Amygdala (tissue), 56 donors: ENCODE measurements at regions not wholly inside any gene's neighbourhood (a gene's known extent, or its start where the extent isn't known, plus 50 kb on each side); places are given as distances from the start of the nearest gene placed in this dataset.

Experiments
- DNase-seq, 56 donors: peaks; one replicate each; lab custom pipeline; 2025; lab: John Stamatoyannopoulos, UW

GRCh38 chr7:53697913-53698312, 662.5 kb downstream of the POM121L12 start:
- DNase-seq = no peak

- no peak for DNase-seq
Measured at GRCh38 chr7:53699215-53699837, 663.9 kb downstream of the POM121L12 start.

- no peak for DNase-seq
Measured at GRCh38 chr7:53719122-53719521, 683.7 kb downstream of the POM121L12 start.

GRCh38 chr7:53740971-53741370, 705.5 kb downstream of the POM121L12 start:
- DNase-seq = no peak

- DNase-seq = no peak
Measured at GRCh38 chr7:53743697-53744402, 708.4 kb downstream of the POM121L12 start.

- DNase-seq = no peak
Measured at GRCh38 chr7:53744403-53744760, 708.9 kb downstream of the POM121L12 start.

GRCh38 chr7:53756946-53757345, 721.5 kb downstream of the POM121L12 start:
- no peak for DNase-seq

GRCh38 chr7:53768186-53768585, 732.8 kb downstream of the POM121L12 start:
- no peak for DNase-seq

GRCh38 chr7:53771701-53772100, 736.3 kb downstream of the POM121L12 start:
- no peak for DNase-seq

GRCh38 chr7:53776323-53776722, 740.9 kb downstream of the POM121L12 start:
- no peak for DNase-seq

GRCh38 chr7:53789741-53790140, 752.4 kb upstream of the VSTM2A start:
- no peak for DNase-seq

GRCh38 chr7:53794816-53795215, 747.4 kb upstream of the VSTM2A start:
- DNase-seq = no peak

- no peak for DNase-seq
Measured at GRCh38 chr7:53800746-53801145, 741.4 kb upstream of the VSTM2A start.

- DNase-seq = no peak
Measured at GRCh38 chr7:53806119-53806518, 736.1 kb upstream of the VSTM2A start.

- no peak for DNase-seq
Measured at GRCh38 chr7:53811555-53812079, 730.6 kb upstream of the VSTM2A start.

GRCh38 chr7:53812135-53812534, 730.0 kb upstream of the VSTM2A start:
- DNase-seq = no peak

GRCh38 chr7:53835301-53835700, 706.9 kb upstream of the VSTM2A start:
- no peak for DNase-seq

GRCh38 chr7:53877688-53878087, 664.5 kb upstream of the VSTM2A start:
- DNase-seq = no peak

- no peak for DNase-seq
Measured at GRCh38 chr7:53900856-53901528, 641.2 kb upstream of the VSTM2A start.

- no peak for DNase-seq
Measured at GRCh38 chr7:53904355-53904754, 637.8 kb upstream of the VSTM2A start.

- no peak for DNase-seq
Measured at GRCh38 chr7:53917637-53918036, 624.5 kb upstream of the VSTM2A start.

GRCh38 chr7:53920011-53920410, 622.2 kb upstream of the VSTM2A start:
- no peak for DNase-seq
